ENCODE measurements at regions not wholly inside any gene's neighbourhood (a gene's known extent, or its start where the extent isn't known, plus 50 kb on each side); places are given as distances from the start of the nearest gene placed in this dataset.

GRCh38 chr1:242738702-242739645, 214.5 kb upstream of the PLD5 start:
- no peak for TF ChIP-seq EZH2phosphoT487 (conservative IDR thresholded peaks at IDR 0.05; ENCODE audit: low read length)
- TF ChIP-seq CTCF (IDR thresholded peaks at IDR 0.05; ENCODE audit: insufficient read depth, low read length, poor library complexity, severe bottlenecking), result no peak

Data from SU-DHL-6 (cell line).